ENCODE measurements at regions not wholly inside any gene's neighbourhood (a gene's known extent, or its start where the extent isn't known, plus 50 kb on each side); places are given as distances from the start of the nearest gene placed in this dataset.

DNA sequence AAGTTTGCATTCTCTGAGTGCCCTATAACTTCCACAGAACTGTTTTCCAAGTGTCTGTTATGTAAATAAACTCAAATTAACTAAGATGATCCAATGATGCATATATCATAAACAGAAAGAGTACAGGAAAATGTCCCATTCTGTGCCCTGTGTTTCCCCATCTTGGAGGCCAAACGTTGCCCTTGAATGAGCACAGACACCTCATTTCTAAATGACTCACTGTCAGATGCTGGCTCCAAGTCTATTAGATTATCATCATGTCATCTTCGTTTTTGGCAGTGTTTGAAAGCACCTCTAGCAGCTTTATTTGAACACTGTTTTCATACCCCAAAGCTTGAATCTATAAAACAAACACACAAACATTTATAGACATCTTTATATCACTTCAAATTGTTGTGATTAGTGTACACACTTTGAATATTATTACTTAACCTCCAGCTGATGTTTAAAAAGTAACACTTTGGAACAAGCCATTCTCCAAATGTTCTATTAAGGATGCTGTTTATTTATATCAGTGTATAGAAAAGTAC, 424.2 kb downstream of the NOVA1 start:
- no peaks in the 10 kb centered on the region for H3K36me3 Mint-ChIP-seq
- no peak for DNase-seq
- CTCF ChIA-PET, result interaction anchor here (2.0 kb wide), 1 partner anchor 10 kb away, joined by 4 read pairs; no protein-coding TSS in a partner anchor
- H3K9me3 Mint-ChIP-seq (ENCODE audit: low read depth), result peaks cover 4% of the 10 kb centered on the region
- H3K4me1 Mint-ChIP-seq, result no peaks in the 10 kb centered on the region
- no peak overlapping the region for H3K27ac Mint-ChIP-seq
- no peaks in the 10 kb centered on the region for H3K27me3 Mint-ChIP-seq
- no peak for ATAC-seq
- no peak overlapping the region for H3K4me3 Mint-ChIP-seq

DNA sequence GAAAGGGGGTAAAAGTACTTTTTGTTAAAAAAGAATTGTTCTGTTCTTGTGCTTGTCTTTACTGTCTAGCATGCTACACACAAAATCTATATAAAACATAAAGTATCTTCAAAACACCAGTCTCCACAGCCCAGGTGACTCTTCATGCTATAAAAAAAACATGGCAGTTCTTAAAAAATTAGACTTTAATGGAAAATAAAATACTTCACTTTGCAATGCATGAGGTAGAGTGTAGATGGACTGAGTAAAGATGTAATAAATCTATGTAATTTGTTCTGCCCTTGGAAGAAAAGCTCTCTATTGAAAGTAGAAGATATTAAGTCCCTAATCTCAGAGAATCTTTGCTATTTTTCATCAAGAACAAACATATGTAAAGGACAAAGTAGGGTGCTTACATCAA, 425.4 kb downstream of the NOVA1 start:
- no peaks in the 10 kb centered on the region for H3K4me1 Mint-ChIP-seq
- peaks cover 4% of the 10 kb centered on the region for H3K9me3 Mint-ChIP-seq (ENCODE audit: low read depth)
- no peaks in the 10 kb centered on the region for H3K27me3 Mint-ChIP-seq
- no peak for ATAC-seq
- H3K36me3 Mint-ChIP-seq, result no peaks in the 10 kb centered on the region
- H3K27ac Mint-ChIP-seq, result no peak overlapping the region
- DNase-seq, result no peak
- no peak overlapping the region for H3K4me3 Mint-ChIP-seq
- CTCF ChIA-PET, result no interaction called here

DNA sequence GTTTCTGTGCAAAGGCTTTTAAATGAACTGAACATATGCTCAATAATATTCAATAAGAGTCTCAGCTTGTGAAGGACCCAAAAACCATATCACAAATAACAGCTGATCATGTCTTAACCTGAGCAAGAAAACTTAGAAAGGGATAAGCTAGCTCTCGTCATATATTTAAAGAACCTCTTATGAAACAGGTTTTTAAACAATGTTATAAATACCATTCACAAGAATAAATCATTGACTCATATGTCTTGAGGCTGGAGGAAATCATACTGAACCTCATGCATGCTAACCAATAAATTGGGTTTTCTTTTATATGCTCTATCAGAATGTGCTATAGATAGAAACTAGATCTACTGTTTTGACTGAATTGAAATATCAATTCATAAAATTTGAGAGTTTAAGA, 426.9 kb downstream of the NOVA1 start:
- ATAC-seq, result no peak
- no peaks in the 10 kb centered on the region for H3K36me3 Mint-ChIP-seq
- no peak overlapping the region for H3K27ac Mint-ChIP-seq
- H3K27me3 Mint-ChIP-seq, result no peaks in the 10 kb centered on the region
- CTCF ChIA-PET, result no interaction called here
- no peak for DNase-seq
- no peak overlapping the region for H3K4me3 Mint-ChIP-seq
- no peaks in the 10 kb centered on the region for H3K4me1 Mint-ChIP-seq
- peaks cover 4% of the 10 kb centered on the region for H3K9me3 Mint-ChIP-seq (ENCODE audit: low read depth)

DNA sequence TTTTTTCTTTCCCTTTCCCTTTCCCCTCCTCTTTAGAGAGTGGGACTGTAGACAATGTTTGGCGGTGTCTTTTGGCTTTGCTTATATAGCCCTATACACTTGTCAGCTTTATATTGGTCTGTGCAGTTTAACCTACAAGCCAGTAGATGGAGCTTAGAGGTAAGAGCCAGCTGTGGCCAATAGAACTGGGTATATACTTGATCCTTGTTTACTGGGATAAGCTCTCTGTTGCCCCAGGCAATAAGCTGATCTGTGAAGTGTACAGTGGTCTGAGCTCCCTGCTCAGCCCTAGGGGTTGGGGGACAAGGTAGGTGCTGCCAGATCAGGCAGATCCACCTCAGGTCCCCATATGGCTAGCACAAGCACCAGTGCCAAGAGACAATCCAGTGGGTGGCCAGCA, 434.1 kb downstream of the NOVA1 start:
- CTCF ChIA-PET, result interaction anchor here (1.2 kb wide), 1 partner anchor 11 kb away, joined by 4 read pairs; no protein-coding TSS in a partner anchor
- Mint-ChIP-seq H3K36me3 (no peaks in the 10 kb centered on the region), H3K4me3 (no peak overlapping the region), H3K4me1 (no peaks in the 10 kb centered on the region), H3K9me3 (ENCODE audit: low read depth) (peaks cover 9% of the 10 kb centered on the region), H3K27ac (no peak overlapping the region), H3K27me3 (no peaks in the 10 kb centered on the region)
- ATAC-seq, result no peak
- no peak for DNase-seq

DNA sequence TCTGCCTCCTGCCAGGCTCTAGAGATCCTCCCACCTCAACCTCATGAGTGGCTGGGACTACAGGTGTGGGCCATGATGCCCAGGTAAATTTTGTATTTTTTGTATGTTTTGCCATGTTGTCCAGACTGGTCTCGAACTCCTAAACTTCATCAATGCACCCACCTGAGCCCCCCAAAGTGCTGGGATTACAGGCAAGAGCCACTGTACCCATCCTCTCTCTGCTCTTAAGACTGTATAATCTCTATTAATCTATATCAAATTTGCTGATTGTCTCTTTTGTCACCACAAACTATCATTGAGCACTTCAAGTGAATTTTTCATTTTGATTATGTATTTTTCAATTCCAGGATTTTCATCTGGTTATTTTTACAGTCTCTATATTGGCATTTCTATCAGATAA, 440.3 kb downstream of the NOVA1 start:
- DNase-seq, result no peak
- Mint-ChIP-seq H3K9me3 (ENCODE audit: low read depth) (peaks cover 19% of the 10 kb centered on the region), H3K27ac (no peak overlapping the region), H3K36me3 (no peaks in the 10 kb centered on the region), H3K4me3 (no peak overlapping the region), H3K27me3 (no peaks in the 10 kb centered on the region), H3K4me1 (no peaks in the 10 kb centered on the region)
- no peak for ATAC-seq
- CTCF ChIA-PET, result no interaction called here

DNA sequence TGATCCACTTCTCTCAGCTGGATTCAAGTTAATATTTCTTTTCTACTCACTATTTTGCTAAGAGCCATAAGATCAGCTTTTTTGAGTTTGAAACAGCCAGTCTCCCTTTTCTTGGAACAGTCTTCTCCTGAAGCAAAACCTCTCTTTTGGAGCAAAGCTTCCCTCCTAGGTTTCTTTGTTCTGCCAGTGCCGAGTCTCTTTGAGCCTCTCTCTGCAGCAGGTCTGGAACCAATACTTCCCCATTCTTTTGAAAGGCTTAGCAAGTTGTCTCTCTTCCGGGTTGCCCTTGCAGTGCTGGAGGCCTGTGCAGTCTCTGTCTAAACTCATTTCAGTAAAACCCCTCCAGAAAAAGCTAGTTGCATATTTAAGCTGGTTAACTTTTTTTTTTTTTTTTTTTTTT, 454.8 kb downstream of the NOVA1 start:
- Mint-ChIP-seq H3K27me3 (no peaks in the 10 kb centered on the region), H3K9me3 (ENCODE audit: low read depth) (peaks cover 5% of the 10 kb centered on the region), H3K27ac (no peak overlapping the region), H3K4me1 (no peaks in the 10 kb centered on the region), H3K4me3 (no peak overlapping the region), H3K36me3 (no peaks in the 10 kb centered on the region)
- ATAC-seq (no peak), DNase-seq (no peak)
- CTCF ChIA-PET, result no interaction called here

DNA sequence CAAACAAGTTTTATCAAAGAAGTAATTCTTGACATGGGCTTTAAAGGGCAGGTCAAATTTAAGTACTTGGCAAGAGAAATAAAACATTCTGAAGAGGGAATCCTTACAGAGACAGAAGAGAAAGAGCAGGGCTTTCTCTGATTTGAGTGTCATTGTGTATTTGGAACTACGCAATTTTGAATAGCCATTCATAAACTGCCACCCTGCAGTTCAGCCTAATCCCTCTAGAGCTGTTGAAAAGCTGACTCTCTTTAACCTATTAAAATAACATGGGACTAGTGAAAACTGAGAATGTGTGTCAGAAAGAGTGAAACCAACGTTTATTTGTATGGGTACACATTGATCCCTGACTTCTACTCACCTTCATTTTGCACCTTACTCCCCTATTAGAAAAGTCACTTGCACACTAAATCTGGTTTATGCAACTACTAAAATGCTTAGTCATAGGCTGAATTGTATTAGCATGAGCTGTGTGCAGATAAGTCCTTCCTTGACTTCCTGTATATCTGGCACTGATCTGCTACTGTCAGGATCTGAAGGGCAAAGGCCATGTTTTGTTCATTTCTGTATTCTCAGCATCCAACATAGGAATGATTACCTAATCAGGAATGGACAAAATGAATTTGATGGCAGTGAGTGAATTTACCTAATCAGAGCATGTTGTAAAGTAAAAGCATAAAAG, 458.9 kb downstream of the NOVA1 start:
- H3K27ac Mint-ChIP-seq, result no peak overlapping the region
- DNase-seq (no peak), ATAC-seq (no peak)
- peaks cover 14% of the 10 kb centered on the region for H3K9me3 Mint-ChIP-seq (ENCODE audit: low read depth)
- H3K4me3 Mint-ChIP-seq, result no peak overlapping the region
- H3K36me3 Mint-ChIP-seq, result no peaks in the 10 kb centered on the region
- CTCF ChIA-PET, result no interaction called here
- H3K4me1 Mint-ChIP-seq, result no peaks in the 10 kb centered on the region
- no peaks in the 10 kb centered on the region for H3K27me3 Mint-ChIP-seq

DNA sequence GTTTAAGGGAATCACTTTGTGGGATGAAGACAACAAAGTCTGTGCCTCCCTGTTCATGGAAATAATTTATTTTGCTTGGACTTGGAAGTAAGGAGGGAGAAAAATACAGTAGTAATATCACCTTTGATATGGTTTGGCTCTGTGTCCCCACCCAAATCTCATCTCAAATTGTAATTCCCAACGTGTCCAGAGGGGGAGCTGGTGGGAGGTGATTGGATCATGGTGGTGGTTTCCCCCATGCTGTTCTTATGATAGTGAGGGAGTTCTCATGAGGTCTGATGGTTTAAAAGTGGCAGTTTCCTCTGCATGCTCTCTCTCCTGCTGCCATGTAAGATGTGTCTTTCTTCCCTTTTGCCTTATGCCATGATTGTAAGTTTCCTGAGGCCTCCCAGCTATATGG, 460.7 kb downstream of the NOVA1 start:
- Mint-ChIP-seq H3K27ac (no peak overlapping the region), H3K27me3 (no peaks in the 10 kb centered on the region), H3K9me3 (ENCODE audit: low read depth) (peaks cover 14% of the 10 kb centered on the region), H3K4me3 (no peak overlapping the region), H3K36me3 (no peaks in the 10 kb centered on the region), H3K4me1 (no peaks in the 10 kb centered on the region)
- ATAC-seq, result no peak
- CTCF ChIA-PET, result no interaction called here
- DNase-seq, result no peak

DNA sequence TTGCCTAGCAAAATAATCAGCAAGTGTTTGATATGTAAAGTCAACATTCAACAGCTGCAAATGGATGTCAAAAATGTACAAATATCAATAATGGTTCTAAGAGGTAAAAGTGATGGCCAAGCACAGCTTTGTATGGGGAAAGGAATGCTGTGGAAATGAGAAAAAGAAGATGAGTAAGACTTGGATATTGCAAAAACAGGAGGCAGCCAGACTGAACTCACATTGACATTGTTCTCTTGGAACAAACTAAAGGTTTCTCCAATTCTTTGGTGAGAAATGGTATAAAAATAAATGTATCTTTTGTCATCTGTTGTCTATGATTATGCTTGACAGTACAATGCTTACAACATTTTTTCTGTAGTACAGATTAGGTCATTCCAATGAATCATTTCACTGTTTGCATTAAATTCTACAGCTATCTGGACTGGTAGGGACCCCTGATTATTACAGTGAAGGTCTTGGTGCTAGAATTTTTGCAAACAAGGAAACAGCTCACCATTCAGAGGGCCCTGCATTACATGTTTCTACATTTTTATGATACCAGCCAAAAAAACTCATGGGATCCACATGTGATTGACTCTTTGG, 465.7 kb downstream of the NOVA1 start:
- DNase-seq (no peak), ATAC-seq (no peak)
- no peaks in the 10 kb centered on the region for H3K27me3 Mint-ChIP-seq
- H3K27ac Mint-ChIP-seq, result no peak overlapping the region
- H3K36me3 Mint-ChIP-seq, result no peaks in the 10 kb centered on the region
- peaks cover 17% of the 10 kb centered on the region for H3K9me3 Mint-ChIP-seq (ENCODE audit: low read depth)
- no peak overlapping the region for H3K4me3 Mint-ChIP-seq
- H3K4me1 Mint-ChIP-seq, result no peaks in the 10 kb centered on the region
- CTCF ChIA-PET, result no interaction called here

DNA sequence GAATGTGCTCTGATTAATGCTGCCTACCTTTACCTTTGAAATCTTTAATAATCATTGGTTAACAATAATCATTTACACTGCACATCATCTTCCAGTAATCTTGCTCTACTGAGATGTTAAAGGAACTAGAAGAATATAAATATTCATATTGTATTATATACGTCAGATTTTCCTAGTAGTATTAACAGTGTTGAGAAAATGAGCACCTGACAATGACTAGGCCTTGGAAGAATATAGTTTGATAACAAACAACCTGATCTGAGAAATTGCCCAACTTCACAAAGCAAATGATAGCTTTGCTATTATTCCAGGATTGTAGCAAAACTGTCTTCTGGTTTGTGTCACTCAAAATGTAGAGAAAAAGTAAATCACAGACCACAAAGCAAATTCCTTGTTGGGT, 467.1 kb downstream of the NOVA1 start:
- Mint-ChIP-seq H3K36me3 (no peaks in the 10 kb centered on the region), H3K4me3 (no peak overlapping the region), H3K4me1 (no peaks in the 10 kb centered on the region), H3K9me3 (ENCODE audit: low read depth) (peaks cover 14% of the 10 kb centered on the region), H3K27ac (no peak overlapping the region), H3K27me3 (no peaks in the 10 kb centered on the region)
- CTCF ChIA-PET, result no interaction called here
- ATAC-seq (no peak), DNase-seq (no peak)

DNA sequence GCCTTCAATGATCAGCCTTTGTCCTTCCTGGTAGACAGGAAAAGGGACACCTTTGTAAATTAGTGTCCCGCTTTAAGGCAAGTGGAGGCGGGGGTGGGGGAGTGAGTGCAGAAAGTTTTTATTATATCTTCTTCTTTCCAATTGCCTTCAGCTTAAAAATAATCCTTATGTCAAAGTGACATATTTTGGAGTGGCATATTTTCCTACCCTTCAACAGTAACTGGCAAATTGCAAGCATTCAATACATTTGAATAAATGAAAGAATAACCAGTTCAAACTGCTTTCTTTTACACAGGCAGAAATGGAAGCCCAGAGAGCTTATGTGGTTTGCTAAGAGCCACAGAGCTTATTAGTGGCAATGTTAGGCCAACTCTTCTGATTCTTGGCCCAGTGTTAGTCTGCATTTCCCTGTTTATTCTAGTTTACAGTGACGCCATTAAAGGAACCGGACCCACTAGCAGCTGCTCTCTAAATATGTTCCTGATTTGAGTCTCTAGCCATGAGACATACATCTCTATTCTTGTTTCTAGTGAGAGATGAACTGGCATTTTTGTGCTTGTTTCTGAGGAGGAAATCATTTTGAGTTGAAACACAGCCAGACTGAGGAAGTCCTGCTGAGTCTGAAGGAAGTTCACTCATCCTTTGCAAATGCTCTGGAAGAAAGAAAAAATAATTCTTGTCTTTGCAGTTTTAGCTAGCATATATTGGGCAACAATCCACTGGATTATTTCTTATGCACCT, 468.7 kb downstream of the NOVA1 start:
- Mint-ChIP-seq H3K27me3 (no peaks in the 10 kb centered on the region), H3K4me3 (no peak overlapping the region), H3K4me1 (no peaks in the 10 kb centered on the region), H3K27ac (no peak overlapping the region), H3K9me3 (ENCODE audit: low read depth) (peaks cover 8% of the 10 kb centered on the region), H3K36me3 (no peaks in the 10 kb centered on the region)
- DNase-seq (no peak), ATAC-seq (no peak)
- CTCF ChIA-PET, result no interaction called here

DNA sequence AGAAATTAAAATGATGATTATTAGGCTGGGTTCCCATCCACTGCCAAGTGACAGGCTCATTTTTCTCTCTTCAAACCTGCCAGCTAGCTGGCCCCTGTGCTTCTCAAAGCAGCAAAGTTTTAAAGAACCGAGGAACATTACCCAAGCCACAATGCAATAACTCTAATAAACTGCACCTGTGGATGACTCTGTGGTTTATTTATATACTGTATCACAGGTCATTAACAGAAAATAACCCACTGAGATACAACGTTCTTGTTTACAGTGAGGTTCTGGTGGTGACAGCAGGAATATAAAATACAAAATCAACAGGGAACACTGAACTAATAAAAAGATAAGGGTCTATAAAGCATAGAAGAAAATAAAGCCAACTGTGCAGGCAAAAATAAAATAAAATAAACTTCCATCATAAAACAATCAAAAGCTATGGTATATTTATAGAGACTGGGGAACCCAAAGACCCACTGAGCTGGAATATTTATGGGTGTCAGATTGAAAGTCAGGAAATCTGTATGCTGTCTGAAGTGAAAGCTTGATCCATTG, 472.9 kb downstream of the NOVA1 start:
- DNase-seq (no peak), ATAC-seq (no peak)
- CTCF ChIA-PET, result no interaction called here
- Mint-ChIP-seq H3K27ac (no peak overlapping the region), H3K4me1 (no peaks in the 10 kb centered on the region), H3K9me3 (ENCODE audit: low read depth) (peaks cover 7% of the 10 kb centered on the region), H3K36me3 (no peaks in the 10 kb centered on the region), H3K4me3 (no peak overlapping the region), H3K27me3 (no peaks in the 10 kb centered on the region)

DNA sequence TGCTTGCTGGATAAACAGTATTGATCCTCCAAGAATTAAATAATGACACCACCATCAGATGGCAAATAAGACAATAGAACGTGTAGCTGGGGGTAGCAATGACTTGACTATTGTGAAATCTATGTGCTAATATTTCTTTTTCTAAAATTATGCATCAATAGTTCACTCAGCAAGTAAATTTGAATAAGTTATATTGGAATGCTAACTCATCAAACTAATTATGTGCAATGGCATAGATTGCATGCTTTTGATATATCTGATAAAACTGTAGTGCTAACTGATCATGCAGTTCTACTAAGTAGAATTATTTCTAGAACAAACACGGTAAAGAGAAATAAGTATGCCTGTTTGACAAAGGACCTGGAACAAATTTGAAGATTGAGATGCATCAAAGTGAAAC, 474.4 kb downstream of the NOVA1 start:
- DNase-seq (no peak), ATAC-seq (no peak)
- Mint-ChIP-seq H3K9me3 (ENCODE audit: low read depth) (peaks cover 12% of the 10 kb centered on the region), H3K27me3 (no peaks in the 10 kb centered on the region), H3K4me1 (no peaks in the 10 kb centered on the region), H3K4me3 (no peak overlapping the region), H3K27ac (no peak overlapping the region), H3K36me3 (no peaks in the 10 kb centered on the region)
- CTCF ChIA-PET, result no interaction called here

DNA sequence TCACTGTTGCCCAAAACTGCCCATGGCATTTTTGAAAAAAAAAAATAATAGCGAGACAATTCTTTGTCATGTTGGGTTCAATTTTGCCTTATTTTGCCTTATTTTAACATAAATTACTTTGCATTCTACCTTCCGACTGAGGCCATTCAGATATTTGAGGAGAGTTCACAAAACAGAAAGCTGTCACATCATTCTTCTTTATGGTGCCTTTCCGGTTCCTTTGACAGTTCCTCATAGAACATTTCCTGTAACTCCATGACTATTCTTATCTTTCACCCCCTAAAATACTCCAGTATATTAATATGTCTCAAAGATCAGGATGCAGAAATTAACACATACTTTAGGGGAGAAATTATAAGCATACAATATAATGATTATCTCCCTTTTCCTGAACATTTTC, 476.7 kb downstream of the NOVA1 start:
- ATAC-seq (no peak), DNase-seq (no peak)
- Mint-ChIP-seq H3K4me3 (no peak overlapping the region), H3K27me3 (no peaks in the 10 kb centered on the region), H3K9me3 (ENCODE audit: low read depth) (peaks cover 12% of the 10 kb centered on the region), H3K27ac (no peak overlapping the region), H3K4me1 (no peaks in the 10 kb centered on the region), H3K36me3 (no peaks in the 10 kb centered on the region)
- CTCF ChIA-PET, result no interaction called here

Data from activated CD8-positive, alpha-beta memory T cell treated with anti-CD3 and anti-CD28 coated beads, Interleukin-2, amount 10 ng/mL, durations not matched to agents 7 days and 5 days (primary cell).